Gastrocnemius medialis (tissue), 4 donors: ENCODE measurements at regions not wholly inside any gene's neighbourhood (a gene's known extent, or its start where the extent isn't known, plus 50 kb on each side); places are given as distances from the start of the nearest gene placed in this dataset.

Experiments used
- ATAC-seq, 2 donors: fragments of 150-250 bp; one replicate each; pipeline ENCODE4 v1.9.1; 2016
- DNase-seq, 2 donors: peaks; one replicate each; pipeline ENCODE4 v3.0.0-alpha.2; 2019
- H3K27ac ChIP-seq, 4 donors: fragments of 200-600 bp; sonication (generic); 1 replicate in 1 of 4; 2 replicates in 3 of 4; pipeline ENCODE4 v1.5.1; 2016 to 2018; ENCODE audit warnings: mild to moderate bottlenecking in 2 of 4, moderate library complexity in 1 of 4
- H3K27me3 ChIP-seq, 3 donors: fragments of 200-600 bp; sonication (generic) in 2 of 3; 1 replicate in 1 of 3; 2 replicates in 2 of 3; pipeline versions ENCODE4 v1.5.1 to v1.6.0; 2016 to 2019; ENCODE audit warnings: mild to moderate bottlenecking in 1 of 3, moderate library complexity in 1 of 3
- H3K36me3 ChIP-seq, 2 donors: fragments of 200-600 bp; sonication (generic) in 1 of 2; one replicate each; pipeline ENCODE4 v1.5.1; 2017 to 2018
- H3K4me1 ChIP-seq, 2 donors: fragments of 200-600 bp; sonication (generic) in 1 of 2; one replicate each; pipeline ENCODE4 v1.5.1; 2016 to 2017; ENCODE audit warnings: mild to moderate bottlenecking in 2 of 2
- H3K4me3 ChIP-seq, 4 donors: fragments of 200-600 bp; sonication (generic) in 3 of 4; 1 replicate in 1 of 4; 2 replicates in 3 of 4; pipeline ENCODE4 v1.5.1; 2016 to 2019; ENCODE audit warnings: mild to moderate bottlenecking in 2 of 4
- H3K9me3 ChIP-seq, 3 donors: fragments of 200-600 bp; sonication (generic) in 2 of 3; 1 replicate in 1 of 3; 2 replicates in 2 of 3; pipeline ENCODE4 v1.5.1; 2016 to 2019
- POLR2A ChIP-seq, 2 donors: fragments of 450-650 bp; IDR thresholded peaks; one replicate each; pipeline ENCODE4 v1.6.1; 2017; ENCODE audit warnings: antibody characterized with exemption in 2 of 2, mild to moderate bottlenecking in 2 of 2, moderate library complexity in 2 of 2
- in situ Hi-C, 4 donors: fragments of 200-750 bp; cut with MboI; loops; one replicate each; pipeline versions ENCODE4 v1.15.0 to v1.8.0; 2017; ENCODE audit warnings: low sequenced_read_pairs in 4 of 4
- intact Hi-C: fragments of 100-400 bp; cut with DNase I; formaldehyde crosslinking; loops from one replicate; pipeline ENCODE4 v1.15.1; 2023; ENCODE audit warnings: low total_unique reads
- TF ChIP-seq, protein P1 (sequence below), 5 experiments: fragments of 450-650 bp in 3 of 5; fragments of 200-600 bp in 2 of 5; sonication (generic) in 2 of 5; IDR thresholded peaks in 4 of 5; conservative IDR thresholded peaks in 1 of 5; 1 replicate in 4 of 5; 2 replicates in 1 of 5; pipeline ENCODE4 v1.5.1; 2016 to 2019; ENCODE audit warnings: antibody characterized with exemption in 5 of 5, mild to moderate bottlenecking in 3 of 5, moderate library complexity in 3 of 5

DNA sequence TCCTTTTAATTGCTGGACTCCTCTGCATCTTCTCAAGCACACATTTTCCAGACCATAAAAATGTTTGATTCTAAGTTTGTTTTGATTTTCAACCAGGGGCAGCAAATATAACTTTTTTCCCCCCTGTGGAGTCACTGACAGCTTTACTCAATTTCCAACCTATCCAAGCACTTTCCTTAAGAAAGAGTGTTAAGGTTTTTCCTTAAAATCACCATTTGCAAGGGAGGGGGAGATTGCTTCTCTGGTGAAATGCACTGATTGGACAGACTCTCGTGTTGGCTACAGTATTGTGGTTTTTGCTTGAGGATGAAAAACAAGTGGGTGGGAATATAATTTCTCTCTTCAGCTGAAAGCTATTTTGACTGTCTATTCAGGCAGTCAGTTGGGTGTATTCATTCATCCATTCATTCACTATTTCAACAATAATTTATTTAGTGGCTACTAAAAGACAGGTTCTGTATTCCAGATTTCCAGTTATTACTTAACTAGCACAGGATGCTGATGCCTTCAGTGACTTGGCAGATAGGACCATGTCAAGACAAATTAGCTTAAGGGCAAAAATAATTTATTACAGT is 146.3 kb downstream of the BAMBI start:
- Histone ChIP-seq H3K36me3 (no peaks in the 10 kb centered on the region), H3K9me3 (no peaks in the 10 kb centered on the region)
- no peak for TF ChIP-seq POLR2A (IDR thresholded peaks at IDR 0.05)
- TF ChIP-seq, protein P1, sequence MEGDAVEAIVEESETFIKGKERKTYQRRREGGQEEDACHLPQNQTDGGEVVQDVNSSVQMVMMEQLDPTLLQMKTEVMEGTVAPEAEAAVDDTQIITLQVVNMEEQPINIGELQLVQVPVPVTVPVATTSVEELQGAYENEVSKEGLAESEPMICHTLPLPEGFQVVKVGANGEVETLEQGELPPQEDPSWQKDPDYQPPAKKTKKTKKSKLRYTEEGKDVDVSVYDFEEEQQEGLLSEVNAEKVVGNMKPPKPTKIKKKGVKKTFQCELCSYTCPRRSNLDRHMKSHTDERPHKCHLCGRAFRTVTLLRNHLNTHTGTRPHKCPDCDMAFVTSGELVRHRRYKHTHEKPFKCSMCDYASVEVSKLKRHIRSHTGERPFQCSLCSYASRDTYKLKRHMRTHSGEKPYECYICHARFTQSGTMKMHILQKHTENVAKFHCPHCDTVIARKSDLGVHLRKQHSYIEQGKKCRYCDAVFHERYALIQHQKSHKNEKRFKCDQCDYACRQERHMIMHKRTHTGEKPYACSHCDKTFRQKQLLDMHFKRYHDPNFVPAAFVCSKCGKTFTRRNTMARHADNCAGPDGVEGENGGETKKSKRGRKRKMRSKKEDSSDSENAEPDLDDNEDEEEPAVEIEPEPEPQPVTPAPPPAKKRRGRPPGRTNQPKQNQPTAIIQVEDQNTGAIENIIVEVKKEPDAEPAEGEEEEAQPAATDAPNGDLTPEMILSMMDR (IDR thresholded peaks at IDR 0.05 in 4 of 5, conservative IDR thresholded peaks at IDR 0.05 in 1 of 5), result no peak

DNA sequence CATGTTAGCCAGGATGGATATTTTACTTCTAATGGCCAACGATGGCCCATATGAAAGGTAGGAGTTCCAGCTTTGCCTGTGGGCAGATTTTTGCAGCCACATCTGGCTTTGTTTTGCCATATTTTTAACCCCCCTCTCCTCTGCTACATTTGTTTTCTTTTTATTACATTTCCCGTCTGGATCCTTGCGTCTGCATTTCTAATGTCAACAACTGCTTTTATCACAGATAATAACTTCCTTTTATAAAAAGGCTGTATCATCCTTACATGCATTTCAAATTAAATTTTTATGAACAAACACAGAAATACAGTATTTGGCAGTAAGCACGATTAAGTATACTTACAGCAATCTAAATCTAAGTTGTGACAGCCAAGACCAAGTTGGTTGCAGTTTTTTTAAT is 156.0 kb downstream of the BAMBI start:
- DNase-seq (no peak), ATAC-seq (no peak)
- no peaks in the 10 kb centered on the region for H3K4me1 ChIP-seq
- no peak overlapping the region for H3K27ac ChIP-seq
- in situ Hi-C loops, result no loop called here
- no peaks in the 10 kb centered on the region for H3K27me3 ChIP-seq
- no peak overlapping the region for H3K4me3 ChIP-seq
- intact Hi-C loops, result no loop called here
- TF ChIP-seq POLR2A (IDR thresholded peaks at IDR 0.05), result no peak
- TF ChIP-seq, protein P1 (IDR thresholded peaks at IDR 0.05 in 4 of 5, conservative IDR thresholded peaks at IDR 0.05 in 1 of 5), result no peak
- H3K36me3 ChIP-seq, result no peaks in the 10 kb centered on the region
- H3K9me3 ChIP-seq, result no peaks in the 10 kb centered on the region

More for the DNA sequence above, 146.3 kb downstream of the BAMBI start:
- intact Hi-C loops, result no loop called here
- Histone ChIP-seq H3K27ac (no peak overlapping the region), H3K4me1 (peaks cover 0 to 6% of the 10 kb centered on the region in 2 donors), H3K4me3 (no peak overlapping the region), H3K27me3 (no peaks in the 10 kb centered on the region)
- ATAC-seq, result no peak
- in situ Hi-C loops, result no loop called here
- DNase-seq, result no peak

DNA sequence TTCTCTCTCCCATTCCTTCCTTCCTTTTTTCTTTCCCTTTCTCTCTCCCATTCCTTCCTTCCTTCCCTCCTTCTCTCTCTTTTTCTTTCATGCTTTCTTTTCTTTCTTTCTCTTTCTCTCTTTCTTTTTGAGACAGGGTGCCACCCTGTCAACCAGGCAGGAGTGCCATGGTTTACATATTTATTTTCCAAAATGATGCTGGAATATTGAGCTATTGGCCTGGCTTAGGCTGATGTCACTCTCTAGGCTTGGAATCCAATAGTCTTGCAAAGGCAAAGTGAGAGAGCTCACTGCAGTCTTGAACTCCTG is 159.1 kb downstream of the BAMBI start:
- no peak overlapping the region for H3K4me3 ChIP-seq
- ATAC-seq (no peak), DNase-seq (no peak)
- intact Hi-C loops (no loop called here), in situ Hi-C loops (no loop called here)
- no peak for TF ChIP-seq POLR2A (IDR thresholded peaks at IDR 0.05)
- TF ChIP-seq, protein P1 (IDR thresholded peaks at IDR 0.05 in 4 of 5, conservative IDR thresholded peaks at IDR 0.05 in 1 of 5), result no peak
- no peaks in the 10 kb centered on the region for H3K27me3 ChIP-seq
- H3K9me3 ChIP-seq, result no peaks in the 10 kb centered on the region
- H3K27ac ChIP-seq, result no peak overlapping the region
- peaks cover 20 to 21% of the 10 kb centered on the region in 2 donors for H3K4me1 ChIP-seq
- H3K36me3 ChIP-seq, result no peaks in the 10 kb centered on the region

DNA sequence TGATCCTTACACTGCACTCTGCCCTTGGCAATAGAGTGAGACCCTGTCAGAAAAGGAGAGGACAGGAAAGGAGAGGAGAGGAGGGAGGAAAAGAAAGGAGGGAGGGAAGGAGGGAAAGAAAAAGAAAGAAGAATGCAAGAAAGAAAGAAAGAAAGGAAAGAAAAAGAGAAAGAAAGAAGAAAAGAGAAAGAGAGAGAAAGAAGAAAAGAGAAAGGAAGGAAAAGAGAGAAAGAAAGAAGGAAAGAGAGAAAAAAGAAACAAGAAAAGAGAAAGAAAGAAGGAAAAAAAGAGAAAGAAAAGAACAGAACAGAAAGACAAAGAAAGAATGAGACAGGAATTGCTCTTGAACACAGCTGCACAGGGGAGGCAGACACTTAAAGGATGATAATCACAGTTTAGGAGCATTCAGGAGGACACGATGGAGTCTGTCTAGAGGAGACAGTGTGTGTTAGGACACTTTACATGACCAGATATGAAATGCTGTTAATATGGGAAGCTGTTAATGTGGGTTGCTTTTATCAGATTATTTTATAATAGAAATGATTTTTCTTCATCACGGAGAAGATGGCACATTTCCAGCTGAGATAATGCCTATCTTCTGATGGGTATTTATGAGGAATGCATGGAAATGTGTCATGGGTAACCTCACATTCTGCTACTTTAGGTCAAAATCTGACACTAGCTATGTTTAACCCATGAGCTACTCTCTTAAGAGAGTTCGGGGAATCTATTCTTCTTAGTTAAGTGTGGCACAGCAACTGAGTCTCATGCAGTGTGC is 160.5 kb downstream of the BAMBI start:
- Histone ChIP-seq H3K4me1 (peaks cover 27 to 30% of the 10 kb centered on the region in 2 donors), H3K4me3 (no peak overlapping the region), H3K27ac (no peak overlapping the region), H3K27me3 (no peaks in the 10 kb centered on the region), H3K9me3 (no peaks in the 10 kb centered on the region), H3K36me3 (no peaks in the 10 kb centered on the region)
- no peak for TF ChIP-seq POLR2A (IDR thresholded peaks at IDR 0.05)
- TF ChIP-seq, protein P1 (IDR thresholded peaks at IDR 0.05 in 4 of 5, conservative IDR thresholded peaks at IDR 0.05 in 1 of 5), result no peak
- in situ Hi-C loops (no loop called here), intact Hi-C loops (no loop called here)
- ATAC-seq (no peak), DNase-seq (no peak)
